GM12873 (cell line): ENCODE measurements at regions not wholly inside any gene's neighbourhood (a gene's known extent, or its start where the extent isn't known, plus 50 kb on each side); places are given as distances from the start of the nearest gene placed in this dataset.

Experiments
- CTCF ChIP-seq: IDR thresholded peaks from 2 replicates; pipeline ENCODE4 v1.5.1; 2012; ENCODE audit warnings: low read depth, mild to moderate bottlenecking, moderate library complexity, low read length, control low read depth; ENCODE audit not compliant: insufficient read depth; ENCODE audit errors: missing control alignments

- TF ChIP-seq CTCF = no peak
Measured at GRCh38 chr14:86414146-86414545, 884.2 kb downstream of the FLRT2 start.

GRCh38 chr14:86404989-86405649 lies 875.2 kb downstream of the FLRT2 start:
- no peak for TF ChIP-seq CTCF

- TF ChIP-seq CTCF = no peak
Measured at GRCh38 chr14:86404425-86404824, 874.5 kb downstream of the FLRT2 start.

GRCh38 chr14:86402545-86402944 lies 872.6 kb downstream of the FLRT2 start:
- TF ChIP-seq CTCF = no peak

- TF ChIP-seq CTCF = no peak
Measured at GRCh38 chr14:86391085-86391484, 861.1 kb downstream of the FLRT2 start.

GRCh38 chr14:86388216-86388615 lies 858.3 kb downstream of the FLRT2 start:
- no peak for TF ChIP-seq CTCF

- no peak for TF ChIP-seq CTCF
Measured at GRCh38 chr14:86373886-86374285, 843.9 kb downstream of the FLRT2 start.
